ENCODE measurements at regions not wholly inside any gene's neighbourhood (a gene's known extent, or its start where the extent isn't known, plus 50 kb on each side); places are given as distances from the start of the nearest gene placed in this dataset.

- no peak overlapping the region for H3K4me3 ChIP-seq
- H3K27me3 ChIP-seq (replicated peaks; ENCODE audit: insufficient read depth): no peaks in the 10 kb centered on the region
- H3K27ac ChIP-seq: no peak overlapping the region
- WGBS: 91% methylated on average over 3 of the region's 3 CpGs
- H3K36me3 ChIP-seq: no peaks in the 10 kb centered on the region
- no peak for TF ChIP-seq CTCF (IDR thresholded peaks at IDR 0.05)
- no peak for TF ChIP-seq POLR2AphosphoS5 (IDR thresholded peaks at IDR 0.05)
- no peak for TF ChIP-seq POLR2A (IDR thresholded peaks at IDR 0.05)
- intact Hi-C loops (cut with DNase I): no loop called here
- no peaks in the 10 kb centered on the region for H3K9me3 ChIP-seq
- H3K4me1 ChIP-seq (replicated peaks): no peaks in the 10 kb centered on the region
- no peak for DNase-seq (ENCODE audit: low spot score)
Observed at GRCh38 chr4:123262080-123262479, 134.5 kb upstream of the SPRY1 start.

- Histone ChIP-seq H3K4me3 (no peak overlapping the region), H3K27ac (peak overlapping the region in 1 of 2 donors; percentile 9), H3K9me3 (no peaks in the 10 kb centered on the region), H3K36me3 (no peaks in the 10 kb centered on the region), H3K27me3 (replicated peaks; ENCODE audit: insufficient read depth) (no peaks in the 10 kb centered on the region), H3K4me1 (replicated peaks) (no peaks in the 10 kb centered on the region)
- DNase-seq (ENCODE audit: low spot score): peak; percentile 32
- TF ChIP-seq CTCF (IDR thresholded peaks at IDR 0.05): no peak
- peak; percentile 83 for TF ChIP-seq POLR2AphosphoS5 (IDR thresholded peaks at IDR 0.05)
- no peak for TF ChIP-seq POLR2A (IDR thresholded peaks at IDR 0.05)
- intact Hi-C loops (cut with DNase I): no loop called here
- WGBS: 48% methylated on average over 1 of the region's 1 CpG
Observed at GRCh38 chr4:123265443-123265842, 131.2 kb upstream of the SPRY1 start.

GRCh38 chr4:123266221-123266620 is 130.4 kb upstream of the SPRY1 start:
- Histone ChIP-seq H3K27ac (peak overlapping the region in 1 of 2 donors; percentile 9), H3K27me3 (replicated peaks; ENCODE audit: insufficient read depth) (no peaks in the 10 kb centered on the region), H3K4me3 (no peak overlapping the region), H3K36me3 (no peaks in the 10 kb centered on the region), H3K9me3 (no peaks in the 10 kb centered on the region), H3K4me1 (replicated peaks) (no peaks in the 10 kb centered on the region)
- TF ChIP-seq CTCF (IDR thresholded peaks at IDR 0.05) (no peak), POLR2AphosphoS5 (IDR thresholded peaks at IDR 0.05) (no peak), POLR2A (IDR thresholded peaks at IDR 0.05) (no peak)
- DNase-seq (ENCODE audit: low spot score): no peak
- intact Hi-C loops (cut with DNase I): no loop called here

GRCh38 chr4:123278755-123279154 is 117.8 kb upstream of the SPRY1 start:
- intact Hi-C loops (cut with DNase I): no loop called here
- no peaks in the 10 kb centered on the region for H3K4me1 ChIP-seq (replicated peaks)
- H3K9me3 ChIP-seq: no peaks in the 10 kb centered on the region
- no peak overlapping the region for H3K4me3 ChIP-seq
- no peak for DNase-seq (ENCODE audit: low spot score)
- H3K27ac ChIP-seq: no peak overlapping the region
- H3K36me3 ChIP-seq: no peaks in the 10 kb centered on the region
- no peak for TF ChIP-seq CTCF (IDR thresholded peaks at IDR 0.05)
- TF ChIP-seq POLR2AphosphoS5 (IDR thresholded peaks at IDR 0.05): no peak
- no peak for TF ChIP-seq POLR2A (IDR thresholded peaks at IDR 0.05)
- 99% methylated on average over 3 of the region's 3 CpGs for WGBS
- no peaks in the 10 kb centered on the region for H3K27me3 ChIP-seq (replicated peaks; ENCODE audit: insufficient read depth)

GRCh38 chr4:123283371-123283895 is 113.2 kb upstream of the SPRY1 start:
- no peak for DNase-seq (ENCODE audit: low spot score)
- 86% methylated on average over 3 of the region's 3 CpGs for WGBS
- intact Hi-C loops (cut with DNase I): no loop called here
- H3K27ac ChIP-seq: no peak overlapping the region
- no peaks in the 10 kb centered on the region for H3K36me3 ChIP-seq
- no peaks in the 10 kb centered on the region for H3K9me3 ChIP-seq
- H3K4me3 ChIP-seq: no peak overlapping the region
- H3K4me1 ChIP-seq (replicated peaks): no peaks in the 10 kb centered on the region
- no peaks in the 10 kb centered on the region for H3K27me3 ChIP-seq (replicated peaks; ENCODE audit: insufficient read depth)
- TF ChIP-seq POLR2A (IDR thresholded peaks at IDR 0.05) (no peak), CTCF (IDR thresholded peaks at IDR 0.05) (no peak), POLR2AphosphoS5 (IDR thresholded peaks at IDR 0.05) (no peak)
